T-helper 2 cell treated with Interferon-gamma antibody and Interleukin-4, amounts not matched to agents 5 μg/mL and 100 μg/mL, for 36 hours (primary cell): ENCODE measurements at regions not wholly inside any gene's neighbourhood (a gene's known extent, or its start where the extent isn't known, plus 50 kb on each side); places are given as distances from the start of the nearest gene placed in this dataset.

Experiments
- DNase-seq: peaks from one replicate; pipeline ENCODE4 v3.0.0; 2021; ENCODE audit warnings: low spot score
- H3K27ac Mint-ChIP-seq: one replicate; pipeline ENCODE4 v1.8.0; 2021; ENCODE audit warnings: mild to moderate bottlenecking, mixed read lengths
- H3K27me3 Mint-ChIP-seq: one replicate; pipeline ENCODE4 v1.8.0; 2021; ENCODE audit warnings: low read depth, mixed read lengths
- H3K36me3 Mint-ChIP-seq: one replicate; pipeline ENCODE4 v1.8.0; 2021; ENCODE audit warnings: low read depth, mixed read lengths
- H3K4me1 Mint-ChIP-seq: one replicate; pipeline ENCODE4 v1.8.0; 2021; ENCODE audit warnings: low read depth, mixed read lengths
- H3K4me3 Mint-ChIP-seq: one replicate; pipeline ENCODE4 v1.8.0; 2022; ENCODE audit warnings: mild to moderate bottlenecking, moderate library complexity, mixed read lengths
- H3K9me3 Mint-ChIP-seq: one replicate; pipeline ENCODE4 v1.8.0; 2021; ENCODE audit warnings: mixed read lengths

GRCh38 chr20:52921340-52921739 lies 50.8 kb upstream of the TSHZ2 start:
- H3K27me3 Mint-ChIP-seq, result no peaks in the 10 kb centered on the region
- no peak for DNase-seq
- H3K4me1 Mint-ChIP-seq, result no peaks in the 10 kb centered on the region
- no peak overlapping the region for H3K27ac Mint-ChIP-seq
- H3K9me3 Mint-ChIP-seq, result no peaks in the 10 kb centered on the region
- no peaks in the 10 kb centered on the region for H3K36me3 Mint-ChIP-seq
- H3K4me3 Mint-ChIP-seq, result no peak overlapping the region

- no peaks in the 10 kb centered on the region for H3K4me1 Mint-ChIP-seq
- H3K27me3 Mint-ChIP-seq, result no peaks in the 10 kb centered on the region
- no peak overlapping the region for H3K4me3 Mint-ChIP-seq
- H3K36me3 Mint-ChIP-seq, result no peaks in the 10 kb centered on the region
- H3K27ac Mint-ChIP-seq, result no peak overlapping the region
- no peak for DNase-seq
- H3K9me3 Mint-ChIP-seq, result peaks cover 5% of the 10 kb centered on the region
These were observed 53.8 kb upstream of the TSHZ2 start for GRCh38 chr20:52918311-52918710.

GRCh38 chr20:52915564-52915963 lies 56.6 kb upstream of the TSHZ2 start:
- H3K27ac Mint-ChIP-seq, result no peak overlapping the region

GRCh38 chr20:52914870-52915269 lies 57.3 kb upstream of the TSHZ2 start:
- no peak for DNase-seq
- Mint-ChIP-seq H3K27ac (no peak overlapping the region), H3K36me3 (no peaks in the 10 kb centered on the region), H3K9me3 (peaks cover 5% of the 10 kb centered on the region), H3K4me3 (no peak overlapping the region), H3K27me3 (no peaks in the 10 kb centered on the region), H3K4me1 (no peaks in the 10 kb centered on the region)

More at GRCh38 chr20:52915564-52915963, 56.6 kb upstream of the TSHZ2 start:
- no peaks in the 10 kb centered on the region for H3K27me3 Mint-ChIP-seq
- DNase-seq, result no peak
- H3K9me3 Mint-ChIP-seq, result peaks cover 5% of the 10 kb centered on the region
- no peak overlapping the region for H3K4me3 Mint-ChIP-seq
- H3K36me3 Mint-ChIP-seq, result no peaks in the 10 kb centered on the region
- no peaks in the 10 kb centered on the region for H3K4me1 Mint-ChIP-seq

GRCh38 chr20:52913650-52914387 lies 58.3 kb upstream of the TSHZ2 start:
- H3K27me3 Mint-ChIP-seq, result no peaks in the 10 kb centered on the region
- H3K9me3 Mint-ChIP-seq, result peaks cover 5% of the 10 kb centered on the region
- no peak for DNase-seq
- H3K4me3 Mint-ChIP-seq, result no peak overlapping the region
- H3K27ac Mint-ChIP-seq, result no peak overlapping the region
- peaks cover 3% of the 10 kb centered on the region for H3K4me1 Mint-ChIP-seq
- no peaks in the 10 kb centered on the region for H3K36me3 Mint-ChIP-seq

- Mint-ChIP-seq H3K36me3 (no peaks in the 10 kb centered on the region), H3K27me3 (no peaks in the 10 kb centered on the region), H3K4me1 (peaks cover 3% of the 10 kb centered on the region), H3K27ac (no peak overlapping the region), H3K9me3 (no peaks in the 10 kb centered on the region), H3K4me3 (no peak overlapping the region)
- no peak for DNase-seq
These were observed 66.7 kb upstream of the TSHZ2 start for GRCh38 chr20:52905241-52905994.

GRCh38 chr20:52904837-52905236 lies 67.3 kb upstream of the TSHZ2 start:
- Mint-ChIP-seq H3K4me1 (peaks cover 3% of the 10 kb centered on the region), H3K4me3 (no peak overlapping the region), H3K36me3 (no peaks in the 10 kb centered on the region), H3K27ac (no peak overlapping the region), H3K9me3 (no peaks in the 10 kb centered on the region), H3K27me3 (no peaks in the 10 kb centered on the region)
- no peak for DNase-seq

GRCh38 chr20:52899041-52899608 lies 73.0 kb upstream of the TSHZ2 start:
- Mint-ChIP-seq H3K4me3 (no peak overlapping the region), H3K4me1 (peaks cover 4% of the 10 kb centered on the region), H3K27me3 (peaks cover 4% of the 10 kb centered on the region), H3K36me3 (no peaks in the 10 kb centered on the region), H3K27ac (no peak overlapping the region), H3K9me3 (no peaks in the 10 kb centered on the region)
- DNase-seq, result no peak

GRCh38 chr20:52896348-52896747 lies 75.8 kb upstream of the TSHZ2 start:
- Mint-ChIP-seq H3K4me3 (no peak overlapping the region), H3K4me1 (peaks cover 4% of the 10 kb centered on the region), H3K36me3 (no peaks in the 10 kb centered on the region), H3K9me3 (no peaks in the 10 kb centered on the region), H3K27me3 (peaks cover 4% of the 10 kb centered on the region), H3K27ac (no peak overlapping the region)
- no peak for DNase-seq

- H3K27ac Mint-ChIP-seq, result no peak overlapping the region
- peaks cover 4% of the 10 kb centered on the region for H3K27me3 Mint-ChIP-seq
- H3K4me1 Mint-ChIP-seq, result peaks cover 4% of the 10 kb centered on the region
- H3K9me3 Mint-ChIP-seq, result no peaks in the 10 kb centered on the region
- H3K36me3 Mint-ChIP-seq, result no peaks in the 10 kb centered on the region
- no peak overlapping the region for H3K4me3 Mint-ChIP-seq
- DNase-seq, result no peak
These were observed 76.5 kb upstream of the TSHZ2 start for GRCh38 chr20:52895701-52896100.

GRCh38 chr20:52895235-52895634 lies 76.9 kb upstream of the TSHZ2 start:
- no peak for DNase-seq
- no peak overlapping the region for H3K4me3 Mint-ChIP-seq
- peaks cover 4% of the 10 kb centered on the region for H3K27me3 Mint-ChIP-seq
- no peaks in the 10 kb centered on the region for H3K9me3 Mint-ChIP-seq
- peaks cover 4% of the 10 kb centered on the region for H3K4me1 Mint-ChIP-seq
- H3K27ac Mint-ChIP-seq, result no peak overlapping the region
- no peaks in the 10 kb centered on the region for H3K36me3 Mint-ChIP-seq

- H3K27ac Mint-ChIP-seq, result no peak overlapping the region
- H3K36me3 Mint-ChIP-seq, result no peaks in the 10 kb centered on the region
- H3K4me1 Mint-ChIP-seq, result peaks cover 4% of the 10 kb centered on the region
- no peaks in the 10 kb centered on the region for H3K9me3 Mint-ChIP-seq
- DNase-seq, result no peak
- no peak overlapping the region for H3K4me3 Mint-ChIP-seq
- no peaks in the 10 kb centered on the region for H3K27me3 Mint-ChIP-seq
These were observed 78.7 kb upstream of the TSHZ2 start for GRCh38 chr20:52893498-52893897.

- peaks cover 4% of the 10 kb centered on the region for H3K4me1 Mint-ChIP-seq
- no peak overlapping the region for H3K4me3 Mint-ChIP-seq
- no peaks in the 10 kb centered on the region for H3K36me3 Mint-ChIP-seq
- H3K27ac Mint-ChIP-seq, result no peak overlapping the region
- no peak for DNase-seq
- H3K9me3 Mint-ChIP-seq, result no peaks in the 10 kb centered on the region
- no peaks in the 10 kb centered on the region for H3K27me3 Mint-ChIP-seq
These were observed 80.1 kb upstream of the TSHZ2 start for GRCh38 chr20:52892023-52892422.

- no peaks in the 10 kb centered on the region for H3K9me3 Mint-ChIP-seq
- DNase-seq, result no peak
- H3K4me3 Mint-ChIP-seq, result no peak overlapping the region
- H3K27ac Mint-ChIP-seq, result no peak overlapping the region
- peaks cover 4% of the 10 kb centered on the region for H3K4me1 Mint-ChIP-seq
- H3K36me3 Mint-ChIP-seq, result no peaks in the 10 kb centered on the region
- no peaks in the 10 kb centered on the region for H3K27me3 Mint-ChIP-seq
These were observed 82.0 kb upstream of the TSHZ2 start for GRCh38 chr20:52890130-52890529.
